T-helper 1 cell treated with Interleukin-12 subunit alpha and Interleukin-12 subunit beta and Interleukin-4 antibody, amounts not matched to agents 30 μg/mL and 1 μg/mL, for 36 hours (primary cell): ENCODE measurements at regions not wholly inside any gene's neighbourhood (a gene's known extent, or its start where the extent isn't known, plus 50 kb on each side); places are given as distances from the start of the nearest gene placed in this dataset.

ENCODE experiments used
- H3K27ac Mint-ChIP-seq: one replicate; pipeline ENCODE4 v1.8.0; 2021; ENCODE audit warnings: mild to moderate bottlenecking, mixed read lengths
- H3K27me3 Mint-ChIP-seq: one replicate; pipeline ENCODE4 v1.8.0; 2021; ENCODE audit warnings: low read depth, mixed read lengths
- H3K36me3 Mint-ChIP-seq: one replicate; pipeline ENCODE4 v1.8.0; 2021; ENCODE audit warnings: low read depth, mixed read lengths
- H3K4me1 Mint-ChIP-seq: one replicate; pipeline ENCODE4 v1.8.0; 2021; ENCODE audit warnings: low read depth, mixed read lengths
- H3K4me3 Mint-ChIP-seq: one replicate; pipeline ENCODE4 v1.8.0; 2021; ENCODE audit warnings: mild to moderate bottlenecking, moderate library complexity, mixed read lengths
- H3K9me3 Mint-ChIP-seq: one replicate; pipeline ENCODE4 v1.8.0; 2021; ENCODE audit warnings: mixed read lengths

DNA sequence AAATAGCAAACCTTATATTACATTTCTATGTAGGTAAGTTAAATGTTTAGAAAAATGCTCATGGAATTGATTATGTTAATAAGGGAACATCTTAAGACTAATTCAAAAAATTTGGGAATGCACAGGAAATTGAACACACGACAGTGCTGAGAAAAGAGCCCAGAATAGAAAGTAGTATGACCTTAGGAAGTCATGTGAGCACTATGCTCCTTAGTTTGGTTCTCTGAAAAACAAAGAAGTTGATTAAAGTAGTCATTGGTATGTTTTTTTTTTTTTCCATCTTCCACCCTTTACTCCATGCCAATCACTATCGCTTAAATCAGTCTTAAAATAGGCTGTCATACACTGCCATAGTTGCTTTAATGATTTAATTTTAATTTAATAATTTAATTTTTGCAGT is 242.9 kb downstream of the ANKRD7 start:
- H3K9me3 Mint-ChIP-seq = no peaks in the 10 kb centered on the region
- no peaks in the 10 kb centered on the region for H3K27me3 Mint-ChIP-seq
- no peaks in the 10 kb centered on the region for H3K4me1 Mint-ChIP-seq
- H3K4me3 Mint-ChIP-seq = no peak overlapping the region
- H3K27ac Mint-ChIP-seq = no peak overlapping the region
- no peaks in the 10 kb centered on the region for H3K36me3 Mint-ChIP-seq

DNA sequence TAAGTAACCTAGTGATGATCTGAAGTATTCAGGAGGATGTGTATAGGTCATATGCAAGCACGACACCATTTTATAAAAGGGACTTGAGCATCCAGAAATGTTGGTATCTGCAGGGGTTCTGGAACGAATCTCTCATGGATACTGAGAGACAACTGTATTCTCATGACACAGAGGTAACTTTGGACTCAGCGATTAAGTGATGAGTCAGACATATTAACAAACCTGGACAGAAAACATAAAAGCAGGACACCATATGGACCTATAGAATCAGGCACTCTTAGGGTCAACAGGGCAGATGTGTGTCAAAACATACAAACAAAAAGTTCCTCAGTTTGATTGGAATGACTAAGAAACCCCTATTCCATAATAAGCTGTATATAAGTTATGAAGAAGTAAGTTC is 248.1 kb downstream of the ANKRD7 start:
- H3K4me3 Mint-ChIP-seq = no peak overlapping the region
- H3K4me1 Mint-ChIP-seq = no peaks in the 10 kb centered on the region
- H3K27me3 Mint-ChIP-seq = no peaks in the 10 kb centered on the region
- H3K27ac Mint-ChIP-seq = no peak overlapping the region
- no peaks in the 10 kb centered on the region for H3K36me3 Mint-ChIP-seq
- no peaks in the 10 kb centered on the region for H3K9me3 Mint-ChIP-seq

DNA sequence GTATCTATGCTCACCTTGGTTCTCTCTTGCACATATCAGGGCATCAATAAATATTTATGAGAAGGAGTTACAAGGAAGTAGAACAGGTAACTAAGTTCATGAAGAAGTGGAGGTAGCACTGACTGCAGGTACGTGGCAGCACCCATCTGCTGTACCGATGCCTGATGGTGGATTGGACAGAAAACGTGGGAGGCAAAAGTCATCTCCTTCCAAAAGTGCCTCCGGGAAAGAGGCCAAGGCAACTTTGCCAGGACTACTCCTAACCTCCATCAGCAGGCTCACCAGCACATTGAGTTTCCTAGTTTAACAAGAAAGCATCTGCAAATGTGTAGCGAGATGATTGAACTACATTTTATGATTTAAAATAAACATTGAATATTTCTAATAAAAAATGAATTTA is 248.8 kb downstream of the ANKRD7 start:
- Mint-ChIP-seq H3K9me3 (no peaks in the 10 kb centered on the region), H3K4me1 (no peaks in the 10 kb centered on the region), H3K27ac (no peak overlapping the region), H3K4me3 (no peak overlapping the region), H3K36me3 (no peaks in the 10 kb centered on the region), H3K27me3 (no peaks in the 10 kb centered on the region)

DNA sequence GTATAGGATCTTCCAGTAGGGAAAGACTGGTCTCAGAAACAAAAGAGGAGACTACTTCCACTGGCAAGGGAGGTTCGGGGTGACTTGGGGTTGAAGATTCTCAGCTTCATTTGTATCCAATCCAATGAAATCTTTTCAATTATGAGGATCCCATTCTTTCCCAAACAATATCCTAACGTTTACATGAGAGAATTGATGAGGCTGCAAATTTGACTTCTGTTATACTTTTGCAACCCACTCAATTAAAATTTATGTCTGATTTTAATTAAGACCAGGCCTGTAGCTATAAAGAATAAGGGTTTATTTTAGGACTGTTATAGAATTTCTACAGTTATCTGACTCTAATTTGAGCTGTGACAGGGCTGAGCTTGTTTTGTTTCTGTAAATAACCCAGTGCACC is 251.5 kb downstream of the ANKRD7 start:
- H3K4me3 Mint-ChIP-seq = no peak overlapping the region
- H3K9me3 Mint-ChIP-seq = no peaks in the 10 kb centered on the region
- no peaks in the 10 kb centered on the region for H3K27me3 Mint-ChIP-seq
- H3K36me3 Mint-ChIP-seq = no peaks in the 10 kb centered on the region
- no peaks in the 10 kb centered on the region for H3K4me1 Mint-ChIP-seq
- H3K27ac Mint-ChIP-seq = no peak overlapping the region

DNA sequence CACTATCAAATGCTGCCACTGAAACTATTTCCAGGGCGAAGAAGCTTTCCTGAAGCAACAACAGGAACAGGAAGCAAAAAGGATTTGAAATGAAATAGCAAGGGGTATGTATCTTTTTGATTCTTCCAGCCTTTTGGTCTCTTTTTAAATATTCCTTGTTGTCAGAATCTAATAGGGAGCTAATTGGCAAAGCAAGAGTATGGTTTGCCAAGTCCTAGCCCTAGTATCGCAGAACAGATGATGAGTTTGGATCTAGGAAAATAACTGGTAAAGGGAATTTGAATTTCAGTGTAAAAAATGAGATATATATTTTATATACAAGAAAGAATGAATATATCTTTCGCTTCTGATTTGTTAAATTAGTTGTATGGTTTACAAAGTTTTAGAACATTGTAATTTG is 252.5 kb downstream of the ANKRD7 start:
- Mint-ChIP-seq H3K4me3 (no peak overlapping the region), H3K36me3 (no peaks in the 10 kb centered on the region), H3K27me3 (no peaks in the 10 kb centered on the region), H3K9me3 (no peaks in the 10 kb centered on the region), H3K4me1 (no peaks in the 10 kb centered on the region), H3K27ac (no peak overlapping the region)

DNA sequence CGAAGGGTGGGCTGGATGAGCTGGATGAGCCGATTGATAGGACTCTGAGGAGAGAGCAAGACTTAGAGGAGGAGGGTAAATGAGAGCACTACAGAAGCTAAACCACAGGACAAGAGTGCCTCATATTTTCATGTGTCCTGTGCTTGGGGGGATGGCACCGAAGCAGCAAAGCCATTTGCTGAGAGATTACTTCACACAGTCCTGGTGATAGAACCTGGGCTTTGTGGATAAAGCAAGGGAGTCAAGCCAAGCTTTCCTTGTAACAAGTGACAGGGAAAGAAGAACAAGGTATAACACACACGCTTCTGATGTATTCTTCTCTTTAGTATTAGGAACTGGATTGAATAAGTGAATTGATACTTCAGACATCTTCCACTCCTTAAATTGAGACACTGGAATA is 253.7 kb downstream of the ANKRD7 start:
- no peaks in the 10 kb centered on the region for H3K27me3 Mint-ChIP-seq
- H3K36me3 Mint-ChIP-seq = no peaks in the 10 kb centered on the region
- H3K9me3 Mint-ChIP-seq = peaks cover 6% of the 10 kb centered on the region
- H3K4me3 Mint-ChIP-seq = no peak overlapping the region
- no peak overlapping the region for H3K27ac Mint-ChIP-seq
- no peaks in the 10 kb centered on the region for H3K4me1 Mint-ChIP-seq

DNA sequence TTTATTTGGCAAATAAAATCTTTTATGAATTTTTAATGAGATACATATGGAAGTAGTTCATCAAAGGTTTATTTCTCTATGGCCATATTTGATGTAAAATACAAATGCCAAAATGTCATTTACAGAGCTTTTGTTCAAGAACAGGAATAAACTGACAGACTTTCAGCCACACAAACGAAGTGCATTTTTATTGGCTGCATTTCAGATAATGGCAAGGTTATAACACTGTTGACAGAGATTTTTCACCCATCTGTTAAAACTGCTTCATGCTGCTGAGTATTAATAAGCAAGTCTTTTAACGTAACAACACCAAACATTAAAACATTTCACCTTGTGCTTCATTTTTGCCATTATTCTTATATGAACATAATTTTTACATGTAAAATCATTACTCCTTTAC is 254.4 kb downstream of the ANKRD7 start:
- H3K4me1 Mint-ChIP-seq = no peaks in the 10 kb centered on the region
- H3K36me3 Mint-ChIP-seq = no peaks in the 10 kb centered on the region
- peaks cover 6% of the 10 kb centered on the region for H3K9me3 Mint-ChIP-seq
- H3K27ac Mint-ChIP-seq = no peak overlapping the region
- H3K4me3 Mint-ChIP-seq = no peak overlapping the region
- H3K27me3 Mint-ChIP-seq = no peaks in the 10 kb centered on the region

DNA sequence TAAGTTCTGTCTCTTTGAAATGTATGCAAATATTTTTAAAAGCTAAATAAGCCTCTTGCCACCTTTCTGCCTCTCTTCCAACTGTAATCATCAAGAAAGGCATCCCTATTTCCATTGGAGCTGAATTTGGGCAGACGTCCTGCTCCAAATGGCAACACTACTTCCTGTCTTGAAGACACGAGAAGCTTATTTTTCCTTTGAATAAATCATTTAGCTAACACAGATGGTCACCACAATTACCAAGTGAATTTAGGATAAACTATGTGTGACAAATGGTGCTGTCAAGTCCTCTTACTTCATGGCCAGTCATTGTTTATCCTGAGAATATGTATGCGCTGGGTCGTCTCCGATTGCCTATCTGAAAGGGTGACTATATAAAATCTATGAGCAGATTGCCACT is 268.0 kb downstream of the ANKRD7 start:
- H3K36me3 Mint-ChIP-seq = no peaks in the 10 kb centered on the region
- no peaks in the 10 kb centered on the region for H3K4me1 Mint-ChIP-seq
- no peak overlapping the region for H3K27ac Mint-ChIP-seq
- no peaks in the 10 kb centered on the region for H3K27me3 Mint-ChIP-seq
- no peaks in the 10 kb centered on the region for H3K9me3 Mint-ChIP-seq
- no peak overlapping the region for H3K4me3 Mint-ChIP-seq

DNA sequence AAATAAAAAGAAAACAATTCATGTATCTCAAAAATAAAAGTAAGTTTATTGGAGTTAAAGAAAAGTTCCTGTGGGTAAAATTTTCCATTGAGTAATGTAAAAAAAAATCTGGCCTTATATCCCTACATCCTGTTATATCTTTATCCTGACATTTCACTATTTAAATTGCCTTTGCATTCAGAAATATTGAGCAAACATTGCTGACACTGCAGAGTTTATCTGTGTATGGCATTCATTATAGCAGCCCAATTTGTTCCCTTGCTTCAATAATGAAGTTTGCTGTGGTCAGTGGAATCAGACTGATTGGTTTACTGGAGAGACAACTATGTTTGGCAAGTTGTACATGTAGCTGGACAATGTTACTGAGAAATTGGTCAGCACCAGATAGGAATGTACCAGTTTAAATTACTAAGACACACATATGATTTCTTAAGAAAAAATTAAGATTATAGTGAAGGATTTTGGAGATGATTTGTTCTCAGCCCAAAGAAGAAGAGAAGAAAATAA is 271.7 kb downstream of the ANKRD7 start:
- H3K9me3 Mint-ChIP-seq = no peaks in the 10 kb centered on the region
- no peaks in the 10 kb centered on the region for H3K36me3 Mint-ChIP-seq
- H3K4me3 Mint-ChIP-seq = no peak overlapping the region
- no peak overlapping the region for H3K27ac Mint-ChIP-seq
- H3K27me3 Mint-ChIP-seq = no peaks in the 10 kb centered on the region
- no peaks in the 10 kb centered on the region for H3K4me1 Mint-ChIP-seq

DNA sequence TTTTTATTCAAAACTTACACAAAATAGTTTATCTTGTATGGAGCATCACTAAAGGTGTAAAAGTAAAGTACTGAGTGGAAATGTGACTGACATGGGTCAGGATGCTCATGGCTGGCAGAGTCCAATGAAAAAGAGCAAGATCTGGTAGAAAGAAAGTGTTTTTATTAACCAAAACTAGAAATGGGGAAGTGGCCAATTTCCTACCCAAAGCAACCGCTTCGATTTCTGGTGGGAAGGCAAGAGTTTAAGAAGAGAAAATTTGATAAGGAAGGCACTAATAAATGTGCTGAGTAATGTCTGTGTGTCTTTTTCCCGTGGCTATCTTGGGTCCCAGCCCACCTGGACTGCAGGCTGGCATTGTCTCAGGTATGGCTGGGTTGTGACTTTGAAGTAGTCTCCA is 277.7 kb downstream of the ANKRD7 start:
- Mint-ChIP-seq H3K27ac (no peak overlapping the region), H3K4me3 (no peak overlapping the region), H3K9me3 (no peaks in the 10 kb centered on the region), H3K4me1 (no peaks in the 10 kb centered on the region), H3K36me3 (no peaks in the 10 kb centered on the region), H3K27me3 (no peaks in the 10 kb centered on the region)

DNA sequence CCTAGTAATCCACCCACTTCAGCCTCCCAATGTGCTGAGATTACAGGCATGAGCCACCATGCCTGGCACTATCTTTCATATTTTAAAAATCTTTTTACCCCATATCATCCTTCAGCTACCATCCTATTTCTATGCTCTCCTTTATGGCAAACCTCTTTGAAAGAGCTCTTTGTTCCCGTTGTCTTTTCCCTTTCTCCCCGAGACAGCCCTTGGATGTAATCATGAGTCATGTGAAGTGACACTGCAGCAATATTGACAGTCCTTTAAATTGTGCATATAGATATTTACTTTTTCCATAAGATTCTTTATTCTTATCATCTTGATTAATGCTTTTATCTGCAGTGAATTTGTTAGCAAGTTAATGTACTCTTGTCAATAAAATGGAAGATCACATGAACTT is 286.6 kb downstream of the ANKRD7 start:
- Mint-ChIP-seq H3K4me3 (no peak overlapping the region), H3K9me3 (no peaks in the 10 kb centered on the region), H3K36me3 (no peaks in the 10 kb centered on the region), H3K27ac (no peak overlapping the region), H3K27me3 (no peaks in the 10 kb centered on the region), H3K4me1 (no peaks in the 10 kb centered on the region)

DNA sequence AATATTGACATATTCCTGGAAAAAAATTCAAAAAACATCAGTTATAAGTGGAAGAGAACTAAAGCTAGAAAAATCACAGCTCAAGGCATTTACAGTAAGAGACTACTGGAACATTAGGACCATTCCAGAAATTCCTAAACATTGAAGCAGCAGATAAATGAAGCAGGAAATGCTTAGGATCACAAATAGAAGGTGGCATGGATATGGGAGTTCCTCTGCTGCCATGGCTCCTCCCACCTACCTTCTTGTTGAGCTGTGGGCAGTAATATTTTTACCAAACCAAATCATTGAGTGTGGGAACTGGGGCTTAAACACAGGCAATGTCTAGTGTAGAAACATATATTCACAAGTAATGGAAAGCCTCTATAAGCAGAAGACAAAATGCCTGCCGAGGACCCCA is 292.8 kb downstream of the ANKRD7 start:
- no peaks in the 10 kb centered on the region for H3K27me3 Mint-ChIP-seq
- no peak overlapping the region for H3K27ac Mint-ChIP-seq
- no peaks in the 10 kb centered on the region for H3K4me1 Mint-ChIP-seq
- H3K9me3 Mint-ChIP-seq = no peaks in the 10 kb centered on the region
- H3K36me3 Mint-ChIP-seq = no peaks in the 10 kb centered on the region
- no peak overlapping the region for H3K4me3 Mint-ChIP-seq

DNA sequence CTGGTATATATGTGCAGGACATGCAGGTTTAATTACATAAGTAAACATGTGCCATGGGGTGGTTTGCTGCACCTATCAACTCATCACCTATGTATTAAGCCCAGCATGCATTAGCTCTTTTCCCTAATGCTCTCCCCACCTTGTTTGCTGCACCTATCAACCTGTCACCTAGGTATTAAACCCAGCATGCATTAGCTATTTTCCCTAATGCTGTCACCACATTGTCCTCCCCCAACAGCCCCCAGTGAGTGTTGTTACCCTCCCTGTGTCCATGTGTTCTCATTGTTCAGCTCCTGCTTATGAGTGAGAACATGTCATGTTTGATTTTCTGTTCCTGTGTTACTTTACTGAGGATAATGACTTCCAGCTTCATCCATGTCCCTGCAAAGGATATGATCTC is 300.5 kb downstream of the ANKRD7 start:
- Mint-ChIP-seq H3K27me3 (no peaks in the 10 kb centered on the region), H3K36me3 (no peaks in the 10 kb centered on the region), H3K4me1 (no peaks in the 10 kb centered on the region), H3K9me3 (no peaks in the 10 kb centered on the region), H3K4me3 (no peak overlapping the region), H3K27ac (no peak overlapping the region)

DNA sequence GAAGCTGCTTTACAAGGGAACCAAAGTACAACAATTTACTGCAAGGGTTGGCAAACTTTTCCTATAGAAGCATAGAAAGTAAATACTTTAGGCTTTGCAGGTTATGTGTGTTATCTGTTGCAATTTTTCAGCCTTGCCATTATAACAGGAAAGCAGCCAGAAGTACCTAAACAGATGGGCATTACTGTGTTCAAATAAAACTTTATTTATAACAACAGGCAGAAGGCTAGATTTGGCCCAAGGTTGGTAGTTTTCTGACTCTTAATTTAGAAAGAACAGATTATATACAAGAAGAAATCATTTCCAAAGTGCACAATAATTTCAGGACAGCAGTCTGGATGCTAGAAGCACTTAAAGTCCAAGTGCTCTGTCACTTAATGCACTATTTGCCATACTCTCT is 307.1 kb downstream of the ANKRD7 start:
- no peak overlapping the region for H3K4me3 Mint-ChIP-seq
- no peaks in the 10 kb centered on the region for H3K4me1 Mint-ChIP-seq
- no peaks in the 10 kb centered on the region for H3K9me3 Mint-ChIP-seq
- H3K36me3 Mint-ChIP-seq = no peaks in the 10 kb centered on the region
- H3K27ac Mint-ChIP-seq = no peak overlapping the region
- no peaks in the 10 kb centered on the region for H3K27me3 Mint-ChIP-seq

DNA sequence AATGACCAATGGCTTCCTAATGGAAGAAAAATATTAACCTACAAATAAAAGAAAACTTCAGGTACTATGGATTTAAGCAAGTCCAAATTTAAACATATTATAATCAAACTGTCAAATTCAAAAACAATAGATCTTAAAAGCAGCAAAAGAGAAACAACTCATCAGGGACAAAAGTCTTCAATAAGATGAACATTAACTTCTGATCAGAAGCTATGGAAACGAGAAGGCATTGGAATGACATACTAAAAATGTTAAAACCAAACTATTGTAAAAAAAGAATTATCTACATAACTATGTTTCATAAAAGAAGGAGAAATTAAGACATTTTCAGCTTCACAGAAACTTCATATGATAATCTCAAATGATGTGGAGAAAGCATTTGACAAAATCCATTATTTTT is 334.7 kb downstream of the ANKRD7 start:
- Mint-ChIP-seq H3K27ac (no peak overlapping the region), H3K27me3 (no peaks in the 10 kb centered on the region), H3K9me3 (peaks cover 9% of the 10 kb centered on the region), H3K36me3 (no peaks in the 10 kb centered on the region), H3K4me3 (no peak overlapping the region), H3K4me1 (no peaks in the 10 kb centered on the region)

DNA sequence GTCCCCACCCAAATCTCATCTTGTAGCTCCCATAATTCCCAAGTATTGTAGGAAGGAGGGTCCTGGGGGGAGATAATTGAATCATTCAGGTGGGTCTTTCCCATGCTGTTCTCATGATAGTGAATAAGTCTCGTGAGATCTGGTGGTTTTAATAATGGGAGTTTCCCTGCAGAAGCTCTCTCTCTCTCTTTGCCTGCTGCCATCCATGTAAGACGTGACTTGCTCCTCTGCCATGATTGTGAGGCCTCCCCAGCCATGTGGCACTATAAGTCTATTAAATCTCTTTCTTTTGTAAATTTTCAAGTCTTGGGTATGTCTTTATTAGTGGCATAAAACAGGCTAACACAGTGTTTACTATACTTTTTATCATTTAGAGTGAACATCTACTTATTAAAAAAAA is 338.8 kb downstream of the ANKRD7 start:
- H3K27ac Mint-ChIP-seq = no peak overlapping the region
- H3K4me1 Mint-ChIP-seq = no peaks in the 10 kb centered on the region
- H3K36me3 Mint-ChIP-seq = no peaks in the 10 kb centered on the region
- H3K4me3 Mint-ChIP-seq = no peak overlapping the region
- H3K9me3 Mint-ChIP-seq = peaks cover 9% of the 10 kb centered on the region
- H3K27me3 Mint-ChIP-seq = no peaks in the 10 kb centered on the region
